ENCODE measurements at regions not wholly inside any gene's neighbourhood (a gene's known extent, or its start where the extent isn't known, plus 50 kb on each side); places are given as distances from the start of the nearest gene placed in this dataset.

DNA sequence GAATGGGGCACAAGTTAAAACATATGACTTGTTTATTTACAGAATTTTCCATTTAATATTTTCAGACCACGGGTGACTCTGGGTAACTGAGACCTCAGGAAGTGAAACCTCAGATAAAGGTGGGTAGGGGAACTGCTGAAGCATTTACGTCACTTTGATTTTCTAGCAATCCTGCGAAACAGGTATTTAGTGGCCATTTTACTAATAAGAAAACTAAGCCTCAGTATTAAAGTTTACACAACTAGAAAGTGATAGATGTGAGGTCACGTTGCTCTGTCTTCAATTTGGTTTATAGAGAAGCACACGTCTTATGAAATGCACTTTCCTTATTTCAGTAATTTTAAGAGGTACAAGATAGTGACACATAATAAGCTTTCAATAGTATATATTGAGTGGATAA, 402.8 kb downstream of the FGF9 start:
- Histone ChIP-seq H3K4me1 (ENCODE audit: control insufficient read depth, extremely low read depth, insufficient read depth, low read length) (no peaks in the 10 kb centered on the region), H2AFZ (ENCODE audit: control insufficient read depth, low read length) (no peak overlapping the region), H3K36me3 (ENCODE audit: control insufficient read depth in 2 of 2, extremely low read depth in 1 of 2, insufficient read depth in 2 of 2, low read length in 2 of 2) (no peaks in the 10 kb centered on the region), H3K9me3 (ENCODE audit: control insufficient read depth, low read depth, low read length) (no peaks in the 10 kb centered on the region), H3K9me1 (ENCODE audit: control insufficient read depth, extremely low read depth, insufficient read depth, low read length) (no peaks in the 10 kb centered on the region), H3K27me3 (ENCODE audit: control insufficient read depth, extremely low read depth, insufficient read depth, low read length) (no peaks in the 10 kb centered on the region), H3K4me3 (ENCODE audit: control insufficient read depth in 2 of 3, extremely low read depth in 1 of 3, insufficient read depth in 2 of 3, low read depth in 1 of 3, low read length in 3 of 3) (no peak overlapping the region), H3K27ac (ENCODE audit: control insufficient read depth, insufficient read depth, low read length) (no peak overlapping the region), H3K79me2 (ENCODE audit: control insufficient read depth, insufficient read depth, low read length) (no peaks in the 10 kb centered on the region), H3K9ac (ENCODE audit: control insufficient read depth, extremely low read depth, insufficient read depth, low read length) (no peak overlapping the region), H4K20me1 (ENCODE audit: control insufficient read depth, extremely low read depth, insufficient read depth, low read length) (no peaks in the 10 kb centered on the region), H3K4me2 (ENCODE audit: control insufficient read depth, extremely low read depth, insufficient read depth, low read depth, low read length) (no peak overlapping the region)
- TF ChIP-seq EZH2 (IDR thresholded peaks at IDR 0.05; ENCODE audit: low read length), result no peak
- TF ChIP-seq, protein P1, sequence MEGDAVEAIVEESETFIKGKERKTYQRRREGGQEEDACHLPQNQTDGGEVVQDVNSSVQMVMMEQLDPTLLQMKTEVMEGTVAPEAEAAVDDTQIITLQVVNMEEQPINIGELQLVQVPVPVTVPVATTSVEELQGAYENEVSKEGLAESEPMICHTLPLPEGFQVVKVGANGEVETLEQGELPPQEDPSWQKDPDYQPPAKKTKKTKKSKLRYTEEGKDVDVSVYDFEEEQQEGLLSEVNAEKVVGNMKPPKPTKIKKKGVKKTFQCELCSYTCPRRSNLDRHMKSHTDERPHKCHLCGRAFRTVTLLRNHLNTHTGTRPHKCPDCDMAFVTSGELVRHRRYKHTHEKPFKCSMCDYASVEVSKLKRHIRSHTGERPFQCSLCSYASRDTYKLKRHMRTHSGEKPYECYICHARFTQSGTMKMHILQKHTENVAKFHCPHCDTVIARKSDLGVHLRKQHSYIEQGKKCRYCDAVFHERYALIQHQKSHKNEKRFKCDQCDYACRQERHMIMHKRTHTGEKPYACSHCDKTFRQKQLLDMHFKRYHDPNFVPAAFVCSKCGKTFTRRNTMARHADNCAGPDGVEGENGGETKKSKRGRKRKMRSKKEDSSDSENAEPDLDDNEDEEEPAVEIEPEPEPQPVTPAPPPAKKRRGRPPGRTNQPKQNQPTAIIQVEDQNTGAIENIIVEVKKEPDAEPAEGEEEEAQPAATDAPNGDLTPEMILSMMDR (optimal IDR thresholded peaks at IDR 0.05 in 1 of 3, IDR thresholded peaks at IDR 0.05 in 1 of 3, conservative IDR thresholded peaks at IDR 0.05 in 1 of 3; ENCODE audit: extremely low read depth in 1 of 3, insufficient read depth in 2 of 3, low read length in 3 of 3), result no peak
- dilution Hi-C loops (cut with MboI; ENCODE audit: extremely low pct_ligation_motif_present, low sequenced_read_pairs), result no loop called here
- no peak for FAIRE-seq
- DNase-seq (ENCODE audit: low read depth, low spot score), result no peak

GRCh38 chr13:22074403-22074802, 403.5 kb downstream of the FGF9 start:
- no peak for DNase-seq (ENCODE audit: low read depth, low spot score)
- Histone ChIP-seq H4K20me1 (ENCODE audit: control insufficient read depth, extremely low read depth, insufficient read depth, low read length) (no peaks in the 10 kb centered on the region), H3K9ac (ENCODE audit: control insufficient read depth, extremely low read depth, insufficient read depth, low read length) (no peak overlapping the region), H3K4me1 (ENCODE audit: control insufficient read depth, extremely low read depth, insufficient read depth, low read length) (no peaks in the 10 kb centered on the region), H3K4me3 (ENCODE audit: control insufficient read depth in 2 of 3, extremely low read depth in 1 of 3, insufficient read depth in 2 of 3, low read depth in 1 of 3, low read length in 3 of 3) (no peak overlapping the region), H3K27ac (ENCODE audit: control insufficient read depth, insufficient read depth, low read length) (no peak overlapping the region), H3K36me3 (ENCODE audit: control insufficient read depth in 2 of 2, extremely low read depth in 1 of 2, insufficient read depth in 2 of 2, low read length in 2 of 2) (no peaks in the 10 kb centered on the region), H2AFZ (ENCODE audit: control insufficient read depth, low read length) (no peak overlapping the region), H3K9me3 (ENCODE audit: control insufficient read depth, low read depth, low read length) (no peaks in the 10 kb centered on the region), H3K9me1 (ENCODE audit: control insufficient read depth, extremely low read depth, insufficient read depth, low read length) (no peaks in the 10 kb centered on the region), H3K4me2 (ENCODE audit: control insufficient read depth, extremely low read depth, insufficient read depth, low read depth, low read length) (no peak overlapping the region), H3K27me3 (ENCODE audit: control insufficient read depth, extremely low read depth, insufficient read depth, low read length) (no peaks in the 10 kb centered on the region), H3K79me2 (ENCODE audit: control insufficient read depth, insufficient read depth, low read length) (no peaks in the 10 kb centered on the region)
- TF ChIP-seq, protein P1 (optimal IDR thresholded peaks at IDR 0.05 in 1 of 3, IDR thresholded peaks at IDR 0.05 in 1 of 3, conservative IDR thresholded peaks at IDR 0.05 in 1 of 3; ENCODE audit: extremely low read depth in 1 of 3, insufficient read depth in 2 of 3, low read length in 3 of 3), result no peak
- TF ChIP-seq EZH2 (IDR thresholded peaks at IDR 0.05; ENCODE audit: low read length), result no peak
- FAIRE-seq, result no peak
- dilution Hi-C loops (cut with MboI; ENCODE audit: extremely low pct_ligation_motif_present, low sequenced_read_pairs), result no loop called here

Data from keratinocyte (primary cell).